Spleen (tissue), 7 donors: ENCODE measurements at regions not wholly inside any gene's neighbourhood (a gene's known extent, or its start where the extent isn't known, plus 50 kb on each side); places are given as distances from the start of the nearest gene placed in this dataset.

Experiments
- CTCF ChIP-seq, 11 experiments: fragments of 200-600 bp in 7 of 11; fragments of 450-650 bp in 4 of 11; sonication (generic) in 4 of 11; IDR thresholded peaks in 8 of 11; conservative IDR thresholded peaks in 3 of 11; 1 replicate in 7 of 11; 2 replicates in 4 of 11; pipeline versions ENCODE4 v1.4.0 to v1.8.0; 2016 to 2021; ENCODE audit warnings: antibody characterized with exemption in 11 of 11, inconsistent platforms in 4 of 11, mild to moderate bottlenecking in 1 of 11
- POLR2A ChIP-seq, 3 donors: fragments of 450-650 bp; IDR thresholded peaks; one replicate each; pipeline ENCODE4 v1.5.1; 2017; ENCODE audit warnings: antibody characterized with exemption in 3 of 3, mild to moderate bottlenecking in 1 of 3
- POLR2AphosphoS5 ChIP-seq, 3 donors: sonication (generic); formaldehyde crosslinking; IDR thresholded peaks; one replicate each; pipeline ENCODE4 v1.5.1; 2017; ENCODE audit warnings: antibody characterized with exemption in 3 of 3
- donor health status: DM: no; HTN: no; CAD: no; lungs with moderate emphysema.
- donor health status: DM: no; HTN: no; CAD: no.
- donor health status: DM: no; HTN: no; CAD: no.

GRCh38 chr4:149145803-149146202, 669.8 kb downstream of the IQCM start:
- TF ChIP-seq CTCF (IDR thresholded peaks at IDR 0.05 in 8 of 11, conservative IDR thresholded peaks at IDR 0.05 in 3 of 11) (no peak), POLR2A (IDR thresholded peaks at IDR 0.05) (no peak), POLR2AphosphoS5 (IDR thresholded peaks at IDR 0.05) (no peak)
